Prostate gland (tissue), 2 donors: ENCODE measurements at regions not wholly inside any gene's neighbourhood (a gene's known extent, or its start where the extent isn't known, plus 50 kb on each side); places are given as distances from the start of the nearest gene placed in this dataset.

Experiments used
- CTCF ChIP-seq, 4 experiments: fragments of 200-600 bp in 2 of 4; fragments of 450-650 bp in 2 of 4; sonication (generic) in 2 of 4; IDR thresholded peaks; 1 replicate in 3 of 4; 2 replicates in 1 of 4; pipeline ENCODE4 v1.5.1; 2016 to 2019; ENCODE audit warnings: antibody characterized with exemption in 4 of 4, mild to moderate bottlenecking in 2 of 4, moderate library complexity in 2 of 4
- POLR2A ChIP-seq: fragments of 450-650 bp; IDR thresholded peaks from one replicate; pipeline ENCODE4 v1.6.1; 2016; ENCODE audit warnings: antibody characterized with exemption, mild to moderate bottlenecking
- POLR2AphosphoS5 ChIP-seq: sonication (generic); formaldehyde crosslinking; IDR thresholded peaks from one replicate; pipeline ENCODE4 v1.6.1; 2017; ENCODE audit warnings: antibody characterized with exemption

GRCh38 chr18:73653827-73654226 lies 493.8 kb downstream of the FBXO15 start:
- no peak for TF ChIP-seq CTCF (IDR thresholded peaks at IDR 0.05)
- no peak for TF ChIP-seq POLR2A
- TF ChIP-seq POLR2AphosphoS5, result no peak
